ENCODE measurements at regions not wholly inside any gene's neighbourhood (a gene's known extent, or its start where the extent isn't known, plus 50 kb on each side); places are given as distances from the start of the nearest gene placed in this dataset.
A peak's percentile ranks its signal among the peaks of the same experiment; 100 is the strongest.
"Not testable (repeated sequence)": the region's sequence is repeated elsewhere in the genome, so short reads cannot be mapped to it uniquely, and the experiment has no call there.

DNA sequence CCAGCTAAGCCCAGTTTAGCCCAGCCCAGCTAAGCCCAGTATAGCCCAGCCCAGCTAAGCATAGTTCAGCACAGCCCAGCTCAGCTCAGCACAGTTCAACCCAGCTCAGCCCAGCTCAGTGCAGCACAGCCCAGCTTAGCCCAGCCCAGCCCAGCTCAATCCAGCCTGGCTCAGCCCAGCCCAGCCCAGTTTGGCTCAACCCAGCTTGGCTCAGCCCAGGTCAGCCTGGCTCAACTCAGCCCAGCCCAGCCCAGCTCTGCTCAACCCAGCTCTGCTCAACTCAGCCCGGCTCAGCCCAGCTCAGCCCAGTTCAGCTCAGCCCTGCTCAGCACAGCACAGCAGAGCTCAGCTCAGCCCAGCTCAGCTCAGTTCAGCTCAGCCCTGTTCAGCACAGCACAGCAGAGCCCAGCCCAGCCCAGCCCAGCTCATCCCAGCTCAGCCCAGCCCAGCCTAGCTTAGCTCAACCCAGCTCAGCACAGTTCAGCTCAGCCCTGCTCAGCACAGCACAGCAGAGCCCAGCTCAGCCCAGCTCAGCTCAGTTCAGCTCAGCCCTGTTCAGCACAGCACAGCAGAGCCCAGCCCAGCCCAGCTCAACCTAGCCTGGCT, 330.9 kb downstream of the TMEM121 start:
- Histone ChIP-seq H3K4me3 (no peak overlapping the region), H3K27ac (no peak overlapping the region), H3K4me1 (no peaks in the 10 kb centered on the region), H3K27me3 (no peaks in the 10 kb centered on the region), H3K36me3 (no peaks in the 10 kb centered on the region), H3K9me3 (no peaks in the 10 kb centered on the region)
- TF ChIP-seq EP300 (IDR thresholded peaks at IDR 0.05) (no peak), POLR2AphosphoS5 (IDR thresholded peaks at IDR 0.05) (no peak), POLR2A (IDR thresholded peaks at IDR 0.05) (no peak)
- TF ChIP-seq, protein P1, sequence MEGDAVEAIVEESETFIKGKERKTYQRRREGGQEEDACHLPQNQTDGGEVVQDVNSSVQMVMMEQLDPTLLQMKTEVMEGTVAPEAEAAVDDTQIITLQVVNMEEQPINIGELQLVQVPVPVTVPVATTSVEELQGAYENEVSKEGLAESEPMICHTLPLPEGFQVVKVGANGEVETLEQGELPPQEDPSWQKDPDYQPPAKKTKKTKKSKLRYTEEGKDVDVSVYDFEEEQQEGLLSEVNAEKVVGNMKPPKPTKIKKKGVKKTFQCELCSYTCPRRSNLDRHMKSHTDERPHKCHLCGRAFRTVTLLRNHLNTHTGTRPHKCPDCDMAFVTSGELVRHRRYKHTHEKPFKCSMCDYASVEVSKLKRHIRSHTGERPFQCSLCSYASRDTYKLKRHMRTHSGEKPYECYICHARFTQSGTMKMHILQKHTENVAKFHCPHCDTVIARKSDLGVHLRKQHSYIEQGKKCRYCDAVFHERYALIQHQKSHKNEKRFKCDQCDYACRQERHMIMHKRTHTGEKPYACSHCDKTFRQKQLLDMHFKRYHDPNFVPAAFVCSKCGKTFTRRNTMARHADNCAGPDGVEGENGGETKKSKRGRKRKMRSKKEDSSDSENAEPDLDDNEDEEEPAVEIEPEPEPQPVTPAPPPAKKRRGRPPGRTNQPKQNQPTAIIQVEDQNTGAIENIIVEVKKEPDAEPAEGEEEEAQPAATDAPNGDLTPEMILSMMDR (IDR thresholded peaks at IDR 0.05), result no peak
- DNase-seq (ENCODE audit: low spot score in 2 of 2), result peak; percentile 50 to 71
- WGBS, result 83% methylated on average over 1 of the region's 1 CpG

DNA sequence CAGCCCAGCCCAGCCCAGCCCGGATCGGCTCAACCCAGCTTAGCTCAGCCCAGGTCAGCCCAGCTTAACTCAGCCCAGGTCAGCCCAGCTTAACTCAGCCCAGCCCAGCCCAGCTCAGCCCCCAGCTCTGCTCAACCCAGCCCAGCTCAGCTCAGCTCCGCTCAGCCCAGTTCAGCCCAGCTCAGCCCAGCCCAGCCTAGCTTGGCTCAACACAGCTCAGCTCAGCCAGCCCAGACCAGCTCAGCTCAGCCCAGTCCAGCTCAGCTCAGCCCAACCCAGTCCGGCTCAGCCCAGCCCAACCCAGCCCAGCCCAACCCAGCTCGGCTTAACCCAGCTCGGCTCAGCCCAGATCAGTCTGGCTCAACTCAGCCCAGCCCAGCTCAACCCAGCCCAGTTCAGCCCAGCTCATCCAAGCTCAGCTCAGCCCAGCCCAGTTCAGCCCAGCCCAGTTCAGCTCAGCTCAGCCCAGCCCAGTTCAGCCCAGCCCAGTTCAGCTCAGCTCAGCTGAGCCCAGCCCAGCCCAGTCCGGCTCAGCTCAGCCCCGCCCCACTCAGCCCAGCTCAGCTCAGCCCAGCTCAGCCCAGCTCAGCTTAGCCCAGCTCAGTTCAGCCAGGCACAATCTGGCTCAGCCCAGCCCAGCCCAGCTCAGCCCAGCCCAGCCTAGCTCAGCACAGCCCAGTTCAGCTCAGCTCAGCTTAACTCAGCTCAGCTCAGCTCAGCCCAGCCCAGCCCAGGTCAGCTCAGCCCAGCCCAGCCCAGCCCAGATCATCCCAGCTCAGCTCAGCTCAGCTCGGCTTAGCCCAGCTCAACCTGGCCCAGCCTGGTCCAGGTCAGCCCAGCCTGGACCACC, 331.7 kb downstream of the TMEM121 start:
- peak; percentile 54 to 71 for DNase-seq (ENCODE audit: low spot score in 2 of 2)
- Histone ChIP-seq H3K4me1 (no peaks in the 10 kb centered on the region), H3K4me3 (no peak overlapping the region), H3K36me3 (no peaks in the 10 kb centered on the region), H3K9me3 (no peaks in the 10 kb centered on the region), H3K27me3 (peaks cover 2% of the 10 kb centered on the region), H3K27ac (no peak overlapping the region)
- TF ChIP-seq, protein P1 (IDR thresholded peaks at IDR 0.05), result no peak
- TF ChIP-seq POLR2AphosphoS5 (IDR thresholded peaks at IDR 0.05) (no peak), POLR2A (IDR thresholded peaks at IDR 0.05) (no peak), EP300 (IDR thresholded peaks at IDR 0.05) (no peak)
- WGBS, result 100% methylated on average over 1 of the region's 9 CpGs

DNA sequence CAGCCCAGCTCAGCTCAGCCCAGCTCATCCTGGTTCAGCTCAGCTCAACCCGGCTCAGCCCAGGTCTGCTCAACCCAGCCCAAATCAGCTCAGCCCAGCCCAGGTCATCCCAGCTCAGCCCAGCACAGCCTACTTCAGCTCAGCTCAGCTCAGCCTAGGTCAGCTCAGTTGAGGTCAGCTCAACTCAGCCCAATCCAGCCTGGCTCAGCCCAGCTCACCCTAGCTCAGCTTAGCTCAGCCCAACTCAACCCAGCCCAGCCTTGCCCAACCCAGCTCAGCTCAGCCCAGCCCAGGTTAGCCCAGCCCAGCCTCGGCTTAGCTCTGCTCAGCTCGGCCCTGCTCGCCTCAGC, 332.3 kb downstream of the TMEM121 start:
- Histone ChIP-seq H3K27ac (no peak overlapping the region), H3K9me3 (no peaks in the 10 kb centered on the region), H3K4me3 (no peak overlapping the region), H3K4me1 (no peaks in the 10 kb centered on the region), H3K36me3 (no peaks in the 10 kb centered on the region), H3K27me3 (peaks cover 2% of the 10 kb centered on the region)
- peak in 1 of 2 donors; percentile 46 for DNase-seq (ENCODE audit: low spot score in 2 of 2)
- TF ChIP-seq, protein P1 (IDR thresholded peaks at IDR 0.05), result no peak
- TF ChIP-seq POLR2A (IDR thresholded peaks at IDR 0.05), result no peak
- TF ChIP-seq POLR2AphosphoS5 (IDR thresholded peaks at IDR 0.05), result no peak
- TF ChIP-seq EP300 (IDR thresholded peaks at IDR 0.05), result no peak
- WGBS, result 89% methylated on average over 4 of the region's 4 CpGs

DNA sequence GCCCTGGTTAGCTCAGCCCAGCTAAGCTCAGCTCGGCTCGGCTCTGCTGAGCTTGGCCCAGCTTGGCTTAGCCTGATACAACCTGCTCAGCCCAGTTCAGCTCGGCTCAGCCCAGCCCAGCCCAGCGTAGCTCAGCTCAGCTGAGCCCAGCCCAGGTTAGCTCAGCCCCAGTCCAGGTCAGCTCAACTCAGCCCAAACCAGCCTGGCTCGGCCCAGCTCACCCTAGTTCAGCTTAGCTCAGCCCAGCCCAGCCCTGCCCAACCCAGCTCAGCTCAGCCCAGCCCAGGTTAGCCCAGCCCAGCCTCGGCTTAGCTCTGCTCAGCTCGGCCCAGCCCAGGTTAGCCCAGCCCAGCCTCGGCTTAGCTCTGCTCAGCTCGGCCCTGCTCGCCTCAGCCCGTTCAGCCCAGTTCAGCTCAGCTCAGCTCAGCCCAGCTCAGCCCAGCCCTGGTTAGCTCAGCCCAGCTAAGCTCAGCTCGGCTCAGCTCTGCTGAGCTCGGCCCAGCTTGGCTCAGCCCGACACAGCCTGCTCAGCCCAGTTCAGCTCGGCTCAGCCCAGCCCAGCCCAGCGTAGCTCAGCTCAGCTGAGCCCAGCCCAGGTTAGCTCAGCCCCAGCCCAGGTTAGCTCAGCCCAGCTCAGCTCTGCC, 332.8 kb downstream of the TMEM121 start:
- not testable (repeated sequence) for H3K4me1 ChIP-seq, H3K27ac ChIP-seq, H3K4me3 ChIP-seq, H3K27me3 ChIP-seq, H3K36me3 ChIP-seq, H3K9me3 ChIP-seq
- peak in 1 of 2 donors; percentile 54 for DNase-seq (ENCODE audit: low spot score in 2 of 2)
- 78% methylated on average over 15 of the region's 16 CpGs for WGBS

DNA sequence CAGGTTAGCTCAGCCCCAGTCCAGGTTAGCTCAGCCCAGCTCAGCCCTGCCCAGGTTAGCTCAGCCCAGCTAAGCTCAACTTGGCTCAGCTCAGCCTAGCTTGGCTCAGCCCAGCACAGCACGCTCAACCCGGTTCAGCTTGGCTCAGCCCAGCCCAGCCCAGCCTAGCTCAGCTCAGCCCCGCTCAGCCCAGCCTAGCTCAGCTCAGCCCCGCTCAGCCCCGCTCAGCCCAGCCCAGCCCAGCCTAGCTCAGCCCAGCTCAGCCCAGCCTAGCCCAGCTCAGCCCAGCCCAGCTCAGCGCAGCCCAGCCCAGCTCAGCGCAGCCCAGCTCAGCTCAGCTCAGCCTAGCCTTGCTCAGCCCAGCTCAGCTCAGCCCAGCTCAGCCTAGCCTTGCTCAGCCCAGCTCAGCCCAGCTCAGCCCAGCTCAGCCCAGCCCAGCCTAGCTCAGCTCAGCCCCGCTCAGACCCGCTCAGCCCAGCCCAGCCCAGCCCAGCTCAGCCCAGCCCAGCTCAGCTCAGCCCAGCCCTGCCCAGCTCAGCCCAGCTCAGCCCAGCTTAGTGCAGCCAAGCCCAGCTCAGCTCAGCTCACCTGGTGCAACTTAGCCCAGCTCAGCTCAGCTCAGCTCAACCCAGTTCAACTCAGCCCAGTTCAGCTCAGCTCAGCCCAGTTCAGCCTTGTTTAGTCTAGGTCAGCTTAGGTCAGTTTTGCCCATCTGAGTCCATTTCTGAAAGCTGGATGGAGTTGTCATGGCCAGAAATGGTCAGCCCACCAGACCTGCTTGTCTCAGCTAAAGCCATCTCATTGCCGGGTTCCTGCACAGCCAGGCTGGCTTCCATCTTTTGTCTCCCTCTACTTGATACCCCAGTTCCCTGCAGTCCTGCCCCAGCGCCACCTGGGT, 333.6 kb downstream of the TMEM121 start:
- Histone ChIP-seq H3K4me3 (no peak overlapping the region), H3K9me3 (peaks cover 7% of the 10 kb centered on the region), H3K27me3 (peaks cover 2% of the 10 kb centered on the region), H3K4me1 (no peaks in the 10 kb centered on the region), H3K36me3 (no peaks in the 10 kb centered on the region), H3K27ac (no peak overlapping the region)
- DNase-seq (ENCODE audit: low spot score in 2 of 2), result peak; percentile 49 to 59
- 85% methylated on average over 11 of the region's 11 CpGs for WGBS
- TF ChIP-seq POLR2A (IDR thresholded peaks at IDR 0.05) (no peak), EP300 (IDR thresholded peaks at IDR 0.05) (no peak), POLR2AphosphoS5 (IDR thresholded peaks at IDR 0.05) (no peak)
- TF ChIP-seq, protein P1 (IDR thresholded peaks at IDR 0.05), result no peak
